Stimulated activated CD4-positive, alpha-beta T cell treated with anti-CD3 and anti-CD28 coated beads, TNF-alpha, amount 100 ng/mL, for 48 hours (primary cell): ENCODE measurements at regions not wholly inside any gene's neighbourhood (a gene's known extent, or its start where the extent isn't known, plus 50 kb on each side); places are given as distances from the start of the nearest gene placed in this dataset.

Source experiments
- DNase-seq, 3 donors: peaks; one replicate each; pipeline ENCODE4 v3.0.0-alpha.2; 2020; ENCODE audit warnings: low read depth in 3 of 3

DNA sequence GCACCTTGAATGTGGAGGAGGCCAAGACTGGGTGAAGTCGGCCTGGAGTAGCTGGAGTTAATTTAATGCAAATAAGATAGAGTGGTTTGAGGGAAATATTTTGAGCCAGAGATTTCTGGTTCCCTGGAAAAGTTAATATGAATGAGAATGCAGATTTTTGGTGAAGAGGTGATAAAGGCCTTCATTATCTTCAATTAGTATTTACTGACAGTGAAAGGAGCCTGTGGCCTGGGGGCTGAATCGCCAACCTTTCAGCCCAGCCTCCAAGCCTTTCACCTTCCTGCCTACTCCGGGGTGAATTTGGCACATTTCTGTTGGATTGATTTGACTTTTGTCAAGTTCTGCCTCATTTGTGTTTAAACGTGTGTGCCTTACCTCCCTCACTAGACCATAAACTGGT is 147.8 kb downstream of the SOX2 start:
- DNase-seq, result no peak

DNA sequence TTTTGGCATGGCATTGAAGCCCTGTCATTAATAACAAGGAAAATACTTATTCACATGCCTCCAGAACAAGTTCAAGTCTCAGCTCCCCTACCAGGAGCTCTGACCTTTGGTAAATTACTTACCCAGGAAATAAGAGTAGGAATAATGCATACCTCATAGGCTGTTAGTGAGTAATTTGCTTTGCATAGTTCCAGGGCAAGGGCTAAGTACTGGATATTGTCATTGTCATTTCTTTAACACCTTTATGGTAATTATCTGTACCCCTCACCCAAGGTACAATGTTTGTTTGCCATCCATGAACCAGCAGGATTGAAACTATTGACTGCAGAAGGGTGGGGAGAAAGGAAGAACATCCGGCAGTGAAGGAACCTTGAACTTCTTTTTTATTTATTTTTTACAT is 148.5 kb downstream of the SOX2 start:
- DNase-seq, result no peak

DNA sequence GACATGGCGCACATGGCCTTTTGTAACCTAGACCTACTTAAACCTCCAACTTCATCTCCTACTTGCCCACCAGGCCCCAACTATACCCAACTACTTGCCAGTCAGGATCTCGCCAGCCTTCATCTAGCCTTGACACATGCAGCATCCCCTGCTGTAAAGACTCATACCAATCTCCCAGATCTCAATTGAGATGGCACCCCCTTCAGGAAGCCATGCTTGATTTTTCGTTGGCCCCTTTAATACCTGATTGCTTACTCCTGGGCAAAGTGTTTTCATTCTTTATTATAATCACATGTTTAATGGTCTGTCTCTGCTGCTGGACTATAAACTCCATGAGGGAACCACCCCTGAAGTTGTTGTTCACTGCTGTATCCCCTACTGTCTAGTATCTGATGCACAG is 150.8 kb downstream of the SOX2 start:
- DNase-seq, result no peak

DNA sequence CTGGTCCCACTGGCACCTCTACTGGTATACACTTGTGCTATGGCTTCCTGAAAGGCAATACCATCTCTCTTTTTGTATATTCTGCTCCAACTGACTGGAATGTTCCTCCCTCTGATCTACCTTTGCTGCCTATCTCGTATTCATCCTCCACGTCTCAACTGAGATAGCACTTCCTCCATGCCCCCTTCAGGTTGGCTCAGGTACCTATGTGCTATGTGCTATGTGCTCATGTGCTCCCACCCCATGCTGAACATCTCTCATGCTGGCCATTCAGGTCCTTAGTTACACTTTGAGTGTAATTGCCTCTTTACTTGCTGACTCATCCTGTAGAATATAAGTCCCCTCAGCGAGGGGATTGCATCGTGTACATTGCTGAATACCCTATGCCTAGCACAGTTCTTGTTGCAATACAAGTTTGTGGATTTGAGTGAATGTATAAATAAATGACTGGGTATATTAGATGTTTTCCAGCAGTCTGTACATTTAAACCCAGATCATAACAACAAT is 156.9 kb downstream of the SOX2 start:
- no peak for DNase-seq

- no peak for DNase-seq
Measured at GRCh38 chr3:181872887-181873286, 161.2 kb downstream of the SOX2 start.

DNA sequence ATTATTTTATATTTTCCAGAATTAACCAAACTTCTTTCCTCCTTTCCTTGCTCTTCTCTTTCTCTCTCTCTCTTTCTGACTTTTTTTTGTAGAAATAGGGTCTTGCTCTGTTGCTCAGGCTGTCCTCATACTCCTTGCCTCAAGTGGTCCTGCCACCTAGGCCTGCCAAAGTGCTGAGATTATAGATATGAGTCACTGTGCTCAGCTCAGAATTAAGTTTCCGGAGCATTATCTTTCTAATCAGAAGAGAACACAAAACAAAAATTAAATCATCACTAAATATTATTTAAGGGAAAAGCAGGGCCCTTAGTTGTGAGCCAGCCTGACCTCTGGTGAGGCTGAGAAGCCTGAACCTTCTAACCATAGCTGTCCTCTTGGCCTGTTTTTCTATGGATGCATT is 168.2 kb downstream of the SOX2 start:
- no peak for DNase-seq

DNA sequence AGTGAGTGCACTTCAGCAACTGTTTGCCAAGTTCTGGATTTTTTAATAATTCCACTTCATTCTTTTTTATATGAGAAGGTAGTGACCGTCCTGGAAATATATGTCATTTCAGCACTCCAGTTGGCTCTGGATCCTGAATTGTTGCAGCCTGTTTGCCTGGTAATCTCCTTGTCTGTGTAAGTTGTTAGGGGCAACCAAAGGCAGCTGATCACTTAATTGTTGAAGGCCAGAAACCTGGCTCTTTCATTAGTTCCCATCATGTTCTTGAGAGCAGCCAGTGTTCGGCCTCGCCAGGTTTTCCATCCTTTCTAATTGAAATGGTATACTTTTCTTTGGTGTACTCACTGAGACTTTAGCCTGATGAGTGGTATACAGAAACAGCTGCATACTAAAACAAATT is 168.6 kb downstream of the SOX2 start:
- no peak for DNase-seq

GRCh38 chr3:181881749-181882148 is 170.0 kb downstream of the SOX2 start:
- DNase-seq, result no peak

DNA sequence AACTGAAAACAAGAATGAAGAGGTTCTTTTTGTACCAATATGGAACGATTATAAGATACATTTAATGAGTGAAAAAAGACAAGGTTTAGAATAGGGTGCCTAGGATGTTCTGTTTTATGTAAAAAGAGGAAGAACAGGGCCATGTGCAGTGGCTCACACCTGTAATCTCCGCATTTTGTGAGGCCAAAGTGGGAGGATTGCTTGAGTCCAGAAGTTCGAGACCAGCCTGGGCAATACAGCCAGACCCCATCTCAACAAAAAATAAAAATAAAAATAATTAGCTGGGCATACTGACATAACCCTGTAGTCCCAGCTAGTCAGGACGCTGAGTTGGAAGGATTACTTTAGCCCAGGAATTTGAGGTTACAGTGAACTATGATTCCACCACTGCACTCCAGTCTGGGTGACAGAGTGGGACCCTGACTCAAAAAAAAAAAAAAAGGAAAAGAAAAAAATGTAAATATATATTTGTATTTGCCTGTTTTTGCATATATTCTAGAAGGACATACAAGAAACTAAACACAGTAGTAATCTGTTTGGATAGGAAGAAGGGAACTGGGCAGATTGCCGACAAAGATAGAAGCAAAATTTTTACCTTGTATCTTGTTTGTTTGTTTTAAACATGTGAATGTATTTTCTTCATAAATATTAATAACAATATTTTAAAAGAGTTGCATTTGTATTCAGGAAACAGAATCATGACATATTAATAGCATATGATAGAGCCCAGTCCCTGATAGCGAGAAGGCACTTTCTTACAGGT is 174.3 kb downstream of the SOX2 start:
- DNase-seq, result no peak

DNA sequence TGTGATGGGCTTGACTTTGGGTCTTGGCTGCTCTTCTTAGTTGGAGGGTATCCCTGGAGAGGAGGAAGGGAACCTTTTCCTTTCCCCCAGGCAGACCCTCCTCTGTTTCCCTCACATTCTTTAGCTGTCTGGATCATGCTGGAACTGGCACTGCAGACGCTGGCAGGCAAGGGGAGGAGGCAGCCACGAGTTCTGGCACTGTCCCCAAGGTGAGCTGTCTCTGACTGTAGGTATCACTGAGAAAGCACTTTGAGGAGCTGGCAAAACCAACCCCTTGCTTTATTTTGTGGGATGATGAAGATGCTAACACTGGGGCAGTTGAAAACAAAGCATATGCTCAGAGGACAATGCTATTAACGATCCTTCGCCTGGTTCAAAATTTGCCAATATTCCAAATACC is 175.0 kb downstream of the SOX2 start:
- DNase-seq, result no peak

GRCh38 chr3:181887685-181888084 is 176.0 kb downstream of the SOX2 start:
- no peak for DNase-seq

GRCh38 chr3:181888234-181888633 is 176.5 kb downstream of the SOX2 start:
- DNase-seq, result no peak

DNA sequence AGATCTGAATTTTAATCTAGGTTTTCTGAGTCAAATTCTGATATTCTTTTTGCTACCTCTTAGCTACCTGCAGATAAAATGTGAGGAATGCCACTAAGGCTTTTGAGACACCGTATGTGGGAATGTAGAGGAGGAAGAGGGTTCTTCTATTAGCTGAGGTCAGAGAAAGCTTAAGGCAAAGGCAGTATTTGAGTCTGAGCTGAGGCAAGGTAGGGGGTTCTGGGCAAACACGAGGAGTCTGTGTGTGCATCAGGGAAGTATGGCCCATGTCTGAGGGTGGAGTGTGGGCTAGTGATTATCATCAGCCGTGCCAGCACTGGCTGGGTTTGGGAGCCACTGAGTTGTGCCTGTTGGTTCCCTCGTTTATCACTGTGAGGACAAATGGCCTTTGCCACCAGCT is 181.1 kb downstream of the SOX2 start:
- no peak for DNase-seq

- no peak for DNase-seq
Measured at GRCh38 chr3:181896605-181897004, 184.9 kb downstream of the SOX2 start.

DNA sequence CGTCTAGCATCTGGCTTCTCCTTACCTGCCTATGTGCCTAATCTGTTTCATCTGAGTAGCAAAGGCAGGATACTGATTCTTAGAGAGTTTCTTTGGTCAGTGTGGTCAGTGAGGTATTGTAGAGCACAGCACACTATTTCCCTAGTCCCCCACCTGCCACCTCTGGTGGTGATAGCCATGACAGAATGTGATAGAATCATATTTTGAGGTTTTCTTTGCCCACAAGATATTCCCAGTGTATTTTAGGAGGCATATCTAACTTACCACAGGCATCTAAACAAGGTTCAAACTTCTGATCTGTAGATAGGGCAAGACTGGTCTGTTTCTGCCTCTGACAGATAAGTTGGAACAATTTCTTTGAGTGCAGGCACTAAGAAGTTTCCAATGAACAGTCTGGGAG is 188.0 kb downstream of the SOX2 start:
- no peak for DNase-seq

DNA sequence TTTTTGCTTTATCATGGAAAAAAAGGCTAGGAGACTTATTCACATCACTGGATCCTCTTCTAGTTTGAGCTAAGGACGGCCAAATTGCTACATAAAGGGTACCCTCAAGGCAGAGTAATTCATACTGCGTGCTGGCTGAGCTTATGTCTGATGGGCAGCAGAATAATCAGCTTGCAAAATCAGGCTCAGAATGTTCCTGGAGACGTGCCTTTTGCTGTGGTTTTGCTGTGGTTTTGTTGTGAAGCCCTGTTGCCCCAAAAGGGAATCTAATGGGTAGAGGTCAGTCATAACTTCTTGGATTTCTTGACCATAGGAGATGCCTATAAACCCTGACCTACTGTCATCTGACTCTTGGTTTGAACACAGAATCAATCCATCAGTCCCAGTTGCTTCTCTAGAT is 189.9 kb downstream of the SOX2 start:
- no peak for DNase-seq

GRCh38 chr3:181906338-181906737 is 194.6 kb downstream of the SOX2 start:
- DNase-seq, result no peak

DNA sequence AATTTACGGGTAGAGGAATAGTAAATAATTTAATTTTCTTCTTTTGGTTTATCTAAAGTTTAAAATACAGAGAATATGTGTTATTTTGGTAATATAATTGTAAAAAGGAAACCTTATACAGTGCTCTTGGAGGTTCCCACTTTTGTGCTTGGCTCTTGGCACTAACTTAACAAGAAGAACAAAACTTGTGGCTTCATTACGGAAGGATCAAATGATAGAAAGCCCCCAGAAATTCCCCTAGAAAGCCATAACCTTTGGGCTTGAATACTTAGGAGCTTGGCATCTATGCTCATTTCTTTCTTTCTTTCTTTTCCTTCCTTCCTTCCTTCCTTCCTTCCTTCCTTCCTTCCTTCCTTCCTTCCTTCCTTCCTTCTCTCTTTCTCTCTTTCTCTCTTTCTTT is 197.5 kb downstream of the SOX2 start:
- no peak for DNase-seq

DNA sequence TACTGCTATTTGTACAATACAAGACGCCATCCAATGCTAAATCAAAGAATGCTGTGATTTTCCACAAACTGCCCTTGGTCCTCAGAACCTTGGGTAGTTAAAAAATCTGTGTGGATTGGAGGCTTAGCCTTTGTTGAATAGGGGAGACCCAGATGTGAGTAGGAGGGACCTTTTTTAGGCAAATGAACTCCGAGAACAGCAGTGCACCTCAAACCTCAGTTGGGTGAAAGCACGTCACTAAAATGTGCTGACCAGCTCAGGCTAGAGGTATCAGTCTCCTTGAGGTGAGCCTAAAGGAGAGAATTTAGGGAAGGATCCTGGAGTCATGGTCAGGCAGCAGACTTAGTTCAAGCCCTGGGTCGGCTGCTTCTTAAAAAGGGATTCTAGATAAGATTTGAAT is 200.7 kb downstream of the SOX2 start:
- no peak for DNase-seq

DNA sequence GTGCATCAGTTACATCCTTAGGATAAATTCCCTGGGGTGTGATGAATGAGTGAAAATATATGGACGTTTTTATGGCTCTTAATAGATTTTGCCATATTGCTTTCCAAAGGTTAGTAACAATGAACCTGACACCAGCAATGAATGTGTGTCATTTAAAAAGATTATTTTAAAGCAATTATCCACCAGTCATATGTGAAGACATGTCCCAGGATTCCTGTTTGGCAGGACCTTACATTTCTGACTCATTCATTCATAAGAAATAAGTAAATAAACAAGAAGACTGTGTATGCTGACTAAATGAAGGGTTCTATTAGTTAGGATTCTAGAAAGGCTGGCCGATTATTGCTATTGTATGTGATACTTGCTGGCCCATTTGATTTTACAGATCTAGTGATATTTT is 201.5 kb downstream of the SOX2 start:
- no peak for DNase-seq

- no peak for DNase-seq
Measured at GRCh38 chr3:181915551-181915950, 203.8 kb downstream of the SOX2 start.

DNA sequence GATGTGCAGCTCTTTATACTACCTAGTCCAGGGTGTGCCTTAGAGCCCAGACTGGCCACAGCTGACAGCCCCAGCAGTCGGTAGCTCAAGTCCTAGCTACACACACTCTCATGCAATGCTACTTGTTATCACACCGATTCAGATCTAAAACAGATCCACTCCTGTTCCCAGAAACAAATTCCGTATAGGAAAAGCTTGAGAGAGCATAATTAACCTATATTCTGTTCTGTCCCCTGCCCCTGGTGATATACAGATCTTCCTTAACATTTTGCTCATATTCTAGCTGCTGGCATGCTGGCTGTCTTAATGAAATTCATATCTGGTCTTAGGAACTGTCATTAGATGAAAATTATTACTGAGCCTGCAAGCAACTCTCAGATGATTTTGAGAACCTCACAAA is 204.3 kb downstream of the SOX2 start:
- no peak for DNase-seq

- no peak for DNase-seq
Measured at GRCh38 chr3:181917027-181917426, 205.3 kb downstream of the SOX2 start.

GRCh38 chr3:181919375-181919774 is 207.7 kb downstream of the SOX2 start:
- DNase-seq, result no peak
